ENCODE measurements at regions not wholly inside any gene's neighbourhood (a gene's known extent, or its start where the extent isn't known, plus 50 kb on each side); places are given as distances from the start of the nearest gene placed in this dataset.

DNA sequence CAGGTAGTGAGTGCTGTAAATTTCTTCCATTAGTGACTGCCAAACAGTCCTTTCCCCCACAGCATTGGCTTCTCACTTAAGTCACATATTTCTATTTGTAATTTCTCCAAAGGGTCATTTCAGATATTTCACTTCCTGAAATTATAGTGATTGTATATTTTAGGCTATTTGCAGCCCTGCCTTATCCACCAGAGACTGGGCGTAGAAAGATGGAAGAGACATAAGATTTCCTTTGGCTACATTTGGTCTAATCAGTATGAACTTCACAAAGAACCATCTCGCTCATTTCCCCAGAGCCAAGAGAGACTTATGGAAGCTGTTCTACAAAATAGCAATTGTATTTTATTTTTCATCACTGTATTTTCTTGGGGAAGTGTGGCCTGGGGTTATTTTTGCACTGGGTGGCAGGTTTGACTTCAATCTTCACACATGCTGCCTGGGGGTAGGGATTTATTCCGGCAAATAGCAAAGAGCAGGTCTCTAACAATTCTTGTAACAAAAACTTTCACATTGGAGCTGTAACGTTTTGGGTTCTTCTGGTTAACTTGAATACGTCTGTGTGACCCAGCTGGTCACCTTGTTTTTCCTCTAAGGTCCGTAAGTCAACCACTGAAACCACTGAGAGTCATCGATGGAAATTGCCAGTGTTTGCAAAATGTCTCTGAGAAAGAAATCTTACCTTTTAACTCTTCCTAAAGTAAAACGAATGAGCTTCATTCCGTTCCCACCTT is 170.6 kb upstream of the SERPINE2 start:
- H3K4me1 Mint-ChIP-seq (ENCODE audit: low read depth, unreplicated experiment): no peaks in the 10 kb centered on the region
- H3K4me1 ChIP-seq: no peaks in the 10 kb centered on the region
- H3K27ac Mint-ChIP-seq (ENCODE audit: unreplicated experiment): no peak overlapping the region
- BruUV-seq (replicated peaks): no TSS peak
- CTCF ChIA-PET: no interaction called here
- H3K27me3 ChIP-seq (replicated peaks; ENCODE audit: control insufficient read depth, insufficient read depth, low read length): no peaks in the 10 kb centered on the region
- H3K27me3 Mint-ChIP-seq (ENCODE audit: insufficient read depth, unreplicated experiment): peaks cover 10% of the 10 kb centered on the region
- H3K36me3 ChIP-seq (ENCODE audit: control insufficient read depth, insufficient read depth, low read length): no peaks in the 10 kb centered on the region
- POLR2A ChIA-PET: no interaction called here
- H3K9me3 Mint-ChIP-seq (ENCODE audit: unreplicated experiment): no peaks in the 10 kb centered on the region
- no peak overlapping the region for H3K4me3 ChIP-seq (ENCODE audit: low read depth, low read length)
- DNase-seq: no peak
- TF ChIP-seq CTCF (IDR thresholded peaks at IDR 0.05; ENCODE audit: insufficient read depth in 1 of 2, low read depth in 1 of 2, low read length in 1 of 2, severe bottlenecking in 1 of 2, unreplicated experiment in 1 of 2): no peak
- no peak overlapping the region for H3K4me3 Mint-ChIP-seq (ENCODE audit: unreplicated experiment)
- H3K9me3 ChIP-seq: no peaks in the 10 kb centered on the region
- no peaks in the 10 kb centered on the region for H3K36me3 Mint-ChIP-seq (ENCODE audit: insufficient read depth, unreplicated experiment)
- intact Hi-C loops (cut with micrococcal nuclease; ENCODE audit: unreplicated experiment): no loop called here

DNA sequence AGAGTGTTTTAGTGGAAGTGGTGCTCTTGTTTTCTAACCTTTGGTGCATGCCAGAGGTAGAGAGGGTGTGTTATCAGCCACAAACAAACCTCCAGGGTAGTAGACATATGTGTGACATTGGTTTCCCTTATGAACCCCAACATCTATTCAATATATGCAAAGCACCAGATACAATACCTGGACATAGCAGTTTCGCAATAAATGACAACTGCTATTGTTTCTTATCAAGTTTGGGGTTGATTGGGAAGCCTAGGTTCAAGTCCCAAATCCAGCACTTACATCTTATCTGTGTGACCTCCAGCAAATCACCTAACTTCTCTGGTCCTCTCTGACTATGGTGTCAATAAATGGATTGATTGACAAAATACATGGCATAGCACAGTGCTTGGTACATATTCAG is 169.4 kb upstream of the SERPINE2 start:
- ChIA-PET POLR2A (no interaction called here), CTCF (no interaction called here)
- Mint-ChIP-seq H3K9me3 (ENCODE audit: unreplicated experiment) (no peaks in the 10 kb centered on the region), H3K4me1 (ENCODE audit: low read depth, unreplicated experiment) (no peaks in the 10 kb centered on the region), H3K36me3 (ENCODE audit: insufficient read depth, unreplicated experiment) (no peaks in the 10 kb centered on the region), H3K4me3 (ENCODE audit: unreplicated experiment) (no peak overlapping the region), H3K27me3 (ENCODE audit: insufficient read depth, unreplicated experiment) (peaks cover 10% of the 10 kb centered on the region), H3K27ac (ENCODE audit: unreplicated experiment) (no peak overlapping the region)
- Histone ChIP-seq H3K9me3 (no peaks in the 10 kb centered on the region), H3K27me3 (replicated peaks; ENCODE audit: control insufficient read depth, insufficient read depth, low read length) (no peaks in the 10 kb centered on the region), H3K36me3 (ENCODE audit: control insufficient read depth, insufficient read depth, low read length) (no peaks in the 10 kb centered on the region), H3K4me1 (no peaks in the 10 kb centered on the region), H3K4me3 (ENCODE audit: low read depth, low read length) (no peak overlapping the region)
- no TSS peak for BruUV-seq (replicated peaks)
- no peak for DNase-seq
- no peak for TF ChIP-seq CTCF (IDR thresholded peaks at IDR 0.05; ENCODE audit: insufficient read depth in 1 of 2, low read depth in 1 of 2, low read length in 1 of 2, severe bottlenecking in 1 of 2, unreplicated experiment in 1 of 2)
- intact Hi-C loops (cut with micrococcal nuclease; ENCODE audit: unreplicated experiment): no loop called here

DNA sequence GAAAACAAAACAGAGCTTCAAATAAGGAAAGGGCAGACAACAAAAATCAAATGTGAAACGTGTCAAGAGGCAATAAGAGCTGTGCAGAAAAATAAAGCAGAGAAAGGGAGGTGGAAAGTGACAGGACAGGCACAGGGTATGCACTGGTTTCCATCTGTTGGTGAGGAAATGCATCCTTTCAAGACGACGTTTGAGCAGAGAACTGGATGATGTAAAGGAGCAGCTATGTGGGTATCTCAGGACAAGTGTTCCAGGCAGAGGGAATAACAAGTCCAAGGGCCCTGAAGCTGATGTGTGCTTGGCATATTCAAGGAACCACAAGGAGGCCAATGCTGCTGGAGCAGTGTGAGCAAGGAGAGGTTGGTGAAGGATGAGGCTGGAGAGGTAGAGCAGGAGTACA is 168.9 kb upstream of the SERPINE2 start:
- Mint-ChIP-seq H3K27ac (ENCODE audit: unreplicated experiment) (no peak overlapping the region), H3K36me3 (ENCODE audit: insufficient read depth, unreplicated experiment) (no peaks in the 10 kb centered on the region), H3K27me3 (ENCODE audit: insufficient read depth, unreplicated experiment) (peaks cover 10% of the 10 kb centered on the region), H3K9me3 (ENCODE audit: unreplicated experiment) (no peaks in the 10 kb centered on the region), H3K4me1 (ENCODE audit: low read depth, unreplicated experiment) (no peaks in the 10 kb centered on the region), H3K4me3 (ENCODE audit: unreplicated experiment) (no peak overlapping the region)
- ChIA-PET CTCF (no interaction called here), POLR2A (no interaction called here)
- intact Hi-C loops (cut with micrococcal nuclease; ENCODE audit: unreplicated experiment): no loop called here
- no peak for DNase-seq
- no peaks in the 10 kb centered on the region for H3K9me3 ChIP-seq
- BruUV-seq (replicated peaks): no TSS peak
- no peaks in the 10 kb centered on the region for H3K36me3 ChIP-seq (ENCODE audit: control insufficient read depth, insufficient read depth, low read length)
- no peaks in the 10 kb centered on the region for H3K4me1 ChIP-seq
- H3K4me3 ChIP-seq (ENCODE audit: low read depth, low read length): no peak overlapping the region
- no peaks in the 10 kb centered on the region for H3K27me3 ChIP-seq (replicated peaks; ENCODE audit: control insufficient read depth, insufficient read depth, low read length)
- no peak for TF ChIP-seq CTCF (IDR thresholded peaks at IDR 0.05; ENCODE audit: insufficient read depth in 1 of 2, low read depth in 1 of 2, low read length in 1 of 2, severe bottlenecking in 1 of 2, unreplicated experiment in 1 of 2)

All from Caco-2 (cell line).